ENCODE measurements at regions not wholly inside any gene's neighbourhood (a gene's known extent, or its start where the extent isn't known, plus 50 kb on each side); places are given as distances from the start of the nearest gene placed in this dataset.

GRCh38 chr10:15427843-15428414 is 56.8 kb upstream of the FAM171A1 start:
- TF ChIP-seq CTCF (IDR thresholded peaks at IDR 0.05) (peak; percentile 21 to 56 (median 33)), POLR2A (IDR thresholded peaks at IDR 0.05) (no peak), EP300 (IDR thresholded peaks at IDR 0.05) (no peak)

Measured in tibial nerve (tissue), 4 donors.